NOMO-1 (cell line): ENCODE measurements at regions not wholly inside any gene's neighbourhood (a gene's known extent, or its start where the extent isn't known, plus 50 kb on each side); places are given as distances from the start of the nearest gene placed in this dataset.

ENCODE experiments used
- DNase-seq, 2 experiments: peaks; one replicate each; lab custom pipeline; 2025; ENCODE audit not compliant: unreplicated experiment in 2 of 2; lab: John Stamatoyannopoulos, UW

- DNase-seq = no peak
Observed at GRCh38 chr18:61209801-61210200, 123.4 kb upstream of the CDH20 start.

- no peak for DNase-seq
Observed at GRCh38 chr18:61216051-61216450, 117.2 kb upstream of the CDH20 start.

DNA sequence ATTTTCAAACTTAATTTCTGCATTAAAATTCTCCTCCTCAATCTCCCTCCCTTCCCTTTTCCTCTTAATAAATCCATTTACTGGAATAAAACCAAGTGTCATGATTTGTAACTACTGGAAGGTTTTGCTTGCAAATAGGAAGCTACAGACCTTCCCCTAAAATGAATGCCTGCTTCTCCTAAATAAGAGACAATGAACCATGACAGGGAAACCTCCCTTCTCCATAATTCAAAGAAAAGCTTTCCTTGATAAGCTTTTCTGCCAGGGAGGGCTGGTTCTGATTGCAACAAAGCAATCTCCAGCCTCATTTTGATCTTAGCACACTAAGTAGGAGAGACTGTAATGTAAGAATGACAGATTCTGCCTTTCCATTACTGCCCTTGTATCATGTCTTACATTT is 111.0 kb upstream of the CDH20 start:
- DNase-seq = no peak

DNA sequence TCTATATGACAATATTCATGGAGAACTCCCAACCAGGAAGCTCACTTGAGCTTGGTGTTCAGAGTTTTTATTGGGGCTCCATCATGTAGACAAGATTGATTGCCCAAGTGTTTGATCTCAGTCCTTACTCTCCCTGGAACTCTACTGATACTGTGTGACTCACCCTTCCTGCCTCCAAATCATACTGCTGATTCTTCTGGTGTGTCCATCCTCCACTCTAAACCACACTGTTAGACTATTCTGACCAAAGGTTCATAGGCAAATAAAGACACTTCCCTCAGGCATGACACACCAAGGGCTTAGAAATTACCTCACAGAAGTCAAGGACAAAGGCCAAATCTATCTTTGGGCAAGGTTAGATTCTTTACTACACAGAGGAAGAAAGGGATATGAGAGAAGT is 107.9 kb upstream of the CDH20 start:
- DNase-seq = no peak

GRCh38 chr18:61236356-61237057 is 96.7 kb upstream of the CDH20 start:
- no peak for DNase-seq

DNA sequence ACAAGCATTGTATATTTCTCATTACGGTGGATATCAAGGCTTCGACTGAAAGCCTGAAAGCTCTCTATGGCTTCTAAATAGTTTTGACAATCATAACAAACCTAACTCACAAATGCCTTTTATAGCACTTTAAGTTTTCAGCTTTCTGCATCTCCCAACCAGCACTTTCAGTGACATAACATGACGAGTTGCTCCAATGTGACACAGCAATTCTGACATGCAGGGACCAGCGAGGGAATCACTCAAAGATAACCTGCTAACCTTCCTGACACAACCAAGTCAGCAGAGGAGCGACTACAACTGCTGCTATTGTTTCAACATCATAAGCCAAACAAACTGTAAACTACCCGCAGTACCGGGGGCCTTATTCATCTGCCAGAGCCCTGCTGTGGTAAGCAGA is 95.7 kb upstream of the CDH20 start:
- DNase-seq = no peak

- DNase-seq = no peak
Observed at GRCh38 chr18:61239051-61239450, 94.2 kb upstream of the CDH20 start.

DNA sequence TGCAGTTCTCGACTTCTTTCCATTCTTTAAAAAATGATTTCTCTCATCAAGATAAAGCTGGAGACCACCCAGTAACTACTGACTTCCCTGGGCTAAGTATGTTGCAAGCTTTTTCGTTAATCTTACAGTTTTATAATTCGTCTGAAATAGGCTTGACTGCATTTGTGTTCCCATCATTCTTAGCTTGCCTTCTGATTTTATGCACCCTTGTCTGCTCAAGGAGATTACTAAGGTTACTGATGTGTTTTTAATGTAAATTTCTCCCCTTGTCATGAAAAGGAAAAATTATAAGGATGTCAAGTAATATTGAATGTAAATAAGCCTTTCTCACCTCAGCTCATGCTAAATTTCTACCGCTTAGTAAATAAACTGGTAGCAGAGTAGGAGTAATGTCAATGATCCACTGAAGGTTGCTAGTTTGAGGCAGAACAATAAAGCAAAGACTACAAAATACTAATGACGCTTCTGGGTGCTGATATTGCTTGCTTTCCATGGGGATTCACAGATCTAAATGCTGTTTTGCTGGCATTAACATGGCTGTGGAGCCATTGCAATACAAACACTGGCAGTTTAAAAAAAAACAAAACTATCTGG is 91.9 kb upstream of the CDH20 start:
- no peak for DNase-seq

GRCh38 chr18:61244632-61245031 is 88.6 kb upstream of the CDH20 start:
- DNase-seq = no peak

DNA sequence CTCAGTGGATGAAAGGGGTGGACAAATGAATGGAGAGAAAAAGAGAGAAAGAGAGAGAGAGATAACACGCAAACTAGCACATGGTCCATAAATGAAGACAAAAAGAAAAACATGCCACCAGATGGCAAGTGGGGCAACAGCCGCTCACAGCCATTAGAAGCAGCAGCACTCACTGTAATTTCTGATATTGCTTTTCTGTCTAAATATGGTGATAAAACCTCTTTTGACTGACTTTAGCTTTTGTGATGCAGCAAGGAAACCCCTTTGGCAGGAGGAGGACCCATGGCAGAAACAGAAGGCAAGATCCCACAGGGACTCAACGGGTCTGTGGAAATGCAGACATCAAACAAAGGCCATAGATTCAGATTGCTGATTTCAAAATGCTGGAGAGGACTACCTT is 88.0 kb upstream of the CDH20 start:
- no peak for DNase-seq

DNA sequence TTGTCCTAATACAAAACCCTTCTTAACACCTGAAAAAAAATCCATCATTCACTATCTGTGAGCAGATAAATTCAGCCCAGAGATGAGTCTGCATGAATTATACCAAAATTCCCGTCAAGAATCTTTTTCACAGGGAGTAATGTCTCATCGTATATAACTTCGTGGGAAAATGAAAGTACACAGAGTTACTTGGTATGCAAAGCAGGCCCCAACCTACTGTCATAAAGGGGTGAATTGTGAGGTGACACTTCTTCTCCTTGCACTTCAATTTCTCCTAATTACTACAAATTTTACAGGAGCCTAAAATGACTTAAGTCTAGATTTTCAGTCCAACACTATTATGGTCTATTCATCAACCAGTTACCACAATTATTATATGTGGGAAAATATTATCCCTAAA is 84.6 kb upstream of the CDH20 start:
- no peak for DNase-seq

DNA sequence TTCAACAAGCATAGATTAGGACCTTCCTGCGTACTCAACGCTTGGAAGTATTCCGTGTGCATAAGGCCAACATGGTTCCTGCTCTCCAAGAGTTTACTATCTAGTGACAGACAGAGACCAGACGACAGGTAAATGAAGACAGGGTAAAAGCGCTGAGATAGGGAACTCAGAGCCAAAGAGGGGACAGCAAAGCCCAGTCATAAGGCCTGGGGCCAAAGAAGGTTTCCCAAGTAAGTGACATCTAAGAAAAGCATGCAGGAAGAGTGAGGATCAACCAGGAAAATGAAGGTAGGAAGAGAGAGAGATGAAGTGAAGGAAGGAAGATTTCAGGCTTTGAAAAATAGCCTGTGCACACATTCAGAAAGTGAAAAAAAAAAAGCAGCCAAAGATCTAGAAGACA is 76.9 kb upstream of the CDH20 start:
- no peak for DNase-seq

GRCh38 chr18:61261870-61262269 is 71.4 kb upstream of the CDH20 start:
- DNase-seq = no peak

GRCh38 chr18:61272793-61273192 is 60.4 kb upstream of the CDH20 start:
- no peak for DNase-seq

- DNase-seq = no peak
Observed at GRCh38 chr18:61273533-61273932, 59.7 kb upstream of the CDH20 start.

GRCh38 chr18:61274416-61274960 is 58.7 kb upstream of the CDH20 start:
- no peak for DNase-seq

GRCh38 chr18:61277808-61278207 is 55.4 kb upstream of the CDH20 start:
- no peak for DNase-seq

GRCh38 chr18:61281431-61281830 is 51.8 kb upstream of the CDH20 start:
- no peak for DNase-seq

DNA sequence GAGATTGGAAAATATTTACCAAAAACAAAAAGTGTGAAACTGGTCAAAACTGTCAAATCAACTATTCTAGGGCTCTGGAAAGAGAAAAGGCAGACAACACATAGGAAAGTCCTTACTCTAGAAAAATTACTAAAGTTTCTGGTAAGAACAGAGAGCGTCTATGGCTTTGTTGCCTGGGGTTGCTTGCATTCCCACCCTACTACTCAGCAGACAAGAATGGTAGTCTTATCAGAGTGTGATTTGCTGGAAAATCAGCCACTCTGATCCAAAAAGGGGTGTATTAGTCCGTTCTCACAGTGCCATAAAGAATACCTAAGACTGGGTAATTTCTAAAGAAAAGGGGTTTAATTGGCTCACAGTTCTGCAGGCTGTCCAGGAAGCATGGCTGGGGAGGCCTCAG is 50.3 kb upstream of the CDH20 start:
- no peak for DNase-seq
